Spleen (tissue), 11 donors: ENCODE measurements at regions not wholly inside any gene's neighbourhood (a gene's known extent, or its start where the extent isn't known, plus 50 kb on each side); places are given as distances from the start of the nearest gene placed in this dataset.

Experiments used
- DNase-seq: peaks from one replicate; pipeline ENCODE4 v3.0.0-alpha.2; 2020
- H3K27ac ChIP-seq, 8 donors: fragments of 200-600 bp; sonication (generic) in 7 of 8; 1 replicate in 4 of 8; 2 replicates in 4 of 8; pipeline versions ENCODE4 v1.5.0 to v1.8.0; 2016 to 2021; ENCODE audit warnings: inconsistent platforms in 4 of 8, mild to moderate bottlenecking in 4 of 8, moderate library complexity in 1 of 8
- H3K27me3 ChIP-seq, 7 donors: fragments of 200-600 bp; sonication (generic) in 6 of 7; replicated peaks in 1 of 7; 1 replicate in 4 of 7; 2 replicates in 3 of 7; pipeline versions ENCODE4 v1.5.0 to v1.8.0; 2016 to 2021; ENCODE audit warnings: inconsistent platforms in 3 of 7, mild to moderate bottlenecking in 1 of 7
- H3K36me3 ChIP-seq, 6 donors: fragments of 200-600 bp; sonication (generic) in 5 of 6; 1 replicate in 4 of 6; 2 replicates in 2 of 6; pipeline versions ENCODE4 v1.5.0 to v1.8.0; 2016 to 2021; ENCODE audit warnings: inconsistent platforms in 2 of 6
- H3K4me1 ChIP-seq, 6 donors: fragments of 200-600 bp; sonication (generic) in 5 of 6; 1 replicate in 3 of 6; 2 replicates in 3 of 6; pipeline versions ENCODE4 v1.5.0 to v1.8.0; 2016 to 2021; ENCODE audit warnings: inconsistent platforms in 3 of 6
- H3K4me3 ChIP-seq, 8 donors: fragments of 200-600 bp; sonication (generic) in 7 of 8; 1 replicate in 4 of 8; 2 replicates in 4 of 8; pipeline versions ENCODE4 v1.5.0 to v1.8.0; 2016 to 2021; ENCODE audit warnings: inconsistent platforms in 4 of 8, mild to moderate bottlenecking in 4 of 8, moderate library complexity in 2 of 8
- H3K9me3 ChIP-seq, 8 donors: fragments of 200-600 bp; sonication (generic) in 7 of 8; 1 replicate in 4 of 8; 2 replicates in 4 of 8; pipeline versions ENCODE4 v1.5.0 to v1.8.0; 2016 to 2021; ENCODE audit warnings: inconsistent platforms in 4 of 8
- CTCF ChIP-seq, 11 experiments: fragments of 200-600 bp in 7 of 11; fragments of 450-650 bp in 4 of 11; sonication (generic) in 4 of 11; IDR thresholded peaks in 8 of 11; conservative IDR thresholded peaks in 3 of 11; 1 replicate in 7 of 11; 2 replicates in 4 of 11; pipeline versions ENCODE4 v1.4.0 to v1.8.0; 2016 to 2021; ENCODE audit warnings: antibody characterized with exemption in 11 of 11, inconsistent platforms in 4 of 11, mild to moderate bottlenecking in 1 of 11
- POLR2A ChIP-seq, 3 donors: fragments of 450-650 bp; IDR thresholded peaks; one replicate each; pipeline ENCODE4 v1.5.1; 2017; ENCODE audit warnings: antibody characterized with exemption in 3 of 3, mild to moderate bottlenecking in 1 of 3
- POLR2AphosphoS5 ChIP-seq, 3 donors: sonication (generic); formaldehyde crosslinking; IDR thresholded peaks; one replicate each; pipeline ENCODE4 v1.5.1; 2017; ENCODE audit warnings: antibody characterized with exemption in 3 of 3
- WGBS, 5 donors: extraction: QIAGEN DNeasy Blood & Tissue Kit in 3 of 5; methylation state at CpG; one replicate each; pipeline versions ENCODE4 v1.1.5 to v1.1.7; 2013 to 2018; 5-methylcytosine and 5-hydroxymethylcytosine counted together
- intact Hi-C: fragments of 100-400 bp; cut with DNase I; formaldehyde crosslinking; loops from one replicate; pipeline ENCODE4 v1.15.0; 2023; ENCODE audit warnings: low total_unique reads
- donor health status: healthy with polysubstance abuse.
- donor health status: DM: no; HTN: no; CAD: no; lungs with moderate emphysema.
- donor health status: DM: no; HTN: no; CAD: no.
- donor health status: Bipolar disorder and iron deficiency.
- donor health status: healthy.
- donor health status: DM: no; HTN: no; CAD: no.
- donor health status: DM: yes; HTN: yes; CAD: no.

- TF ChIP-seq POLR2AphosphoS5 (IDR thresholded peaks at IDR 0.05) (no peak), CTCF (IDR thresholded peaks at IDR 0.05 in 8 of 11, conservative IDR thresholded peaks at IDR 0.05 in 3 of 11) (no peak), POLR2A (IDR thresholded peaks at IDR 0.05) (no peak)
- no peak overlapping the region for H3K4me3 ChIP-seq
- DNase-seq = no peak
- intact Hi-C loops = no loop called here
- no peaks in the 10 kb centered on the region for H3K27me3 ChIP-seq
- 88 to 96% (median 89%) methylated on average over 2 of the region's 2 CpGs for WGBS, 5 donors
- H3K36me3 ChIP-seq = no peaks in the 10 kb centered on the region
- H3K9me3 ChIP-seq = peaks cover 0 to 8% (median 0%) of the 10 kb centered on the region in 8 donors
- peaks cover 2 to 17% (median 8%) of the 10 kb centered on the region in 6 donors for H3K4me1 ChIP-seq
- no peak overlapping the region for H3K27ac ChIP-seq
Measured at GRCh38 chr18:56171848-56172247, 466.5 kb downstream of the TXNL1 start.

- Histone ChIP-seq H3K4me1 (peaks cover 2 to 21% (median 9%) of the 10 kb centered on the region in 6 donors), H3K36me3 (no peaks in the 10 kb centered on the region), H3K9me3 (peaks cover 0 to 8% (median 0%) of the 10 kb centered on the region in 8 donors), H3K4me3 (no peak overlapping the region), H3K27me3 (no peaks in the 10 kb centered on the region), H3K27ac (peak overlapping the region in 6 of 8 donors; percentile 30 to 68 (median 40))
- WGBS, 5 donors = 52 to 82% (median 65%) methylated on average over 5 of the region's 5 CpGs
- intact Hi-C loops = no loop called here
- DNase-seq = peak; percentile 78
- TF ChIP-seq POLR2A (IDR thresholded peaks at IDR 0.05) (no peak), POLR2AphosphoS5 (IDR thresholded peaks at IDR 0.05) (peak in 2 of 3 donors; percentile 25 to 46)
Measured at GRCh38 chr18:56168049-56168781, 470.2 kb downstream of the TXNL1 start.

GRCh38 chr18:56167366-56167765 lies 471.0 kb downstream of the TXNL1 start:
- DNase-seq = no peak
- 73 to 85% (median 77%) methylated on average over 4 of the region's 4 CpGs for WGBS, 5 donors
- no peak overlapping the region for H3K4me3 ChIP-seq
- peaks cover 2 to 21% (median 9%) of the 10 kb centered on the region in 6 donors for H3K4me1 ChIP-seq
- TF ChIP-seq CTCF (IDR thresholded peaks at IDR 0.05 in 8 of 11, conservative IDR thresholded peaks at IDR 0.05 in 3 of 11) (no peak), POLR2A (IDR thresholded peaks at IDR 0.05) (no peak)
- H3K27ac ChIP-seq = peak overlapping the region in 6 of 8 donors; percentile 3 to 68 (median 40)
- no peaks in the 10 kb centered on the region for H3K36me3 ChIP-seq
- H3K9me3 ChIP-seq = peaks cover 0 to 8% (median 0%) of the 10 kb centered on the region in 8 donors
- H3K27me3 ChIP-seq = no peaks in the 10 kb centered on the region
- intact Hi-C loops = no loop called here

- Histone ChIP-seq H3K4me3 (no peak overlapping the region), H3K27me3 (no peaks in the 10 kb centered on the region), H3K4me1 (peaks cover 2 to 24% (median 9%) of the 10 kb centered on the region in 6 donors), H3K9me3 (peaks cover 0 to 8% (median 0%) of the 10 kb centered on the region in 8 donors), H3K27ac (peak overlapping the region in 6 of 8 donors; percentile 3 to 68 (median 40)), H3K36me3 (no peaks in the 10 kb centered on the region)
- TF ChIP-seq POLR2AphosphoS5 (IDR thresholded peaks at IDR 0.05) = no peak
- TF ChIP-seq CTCF (IDR thresholded peaks at IDR 0.05 in 8 of 11, conservative IDR thresholded peaks at IDR 0.05 in 3 of 11) = no peak
- no peak for TF ChIP-seq POLR2A (IDR thresholded peaks at IDR 0.05)
- intact Hi-C loops = no loop called here
- DNase-seq = no peak
Measured at GRCh38 chr18:56166914-56167313, 471.5 kb downstream of the TXNL1 start.
